Neural cell (in vitro differentiated cells): ENCODE measurements at regions not wholly inside any gene's neighbourhood (a gene's known extent, or its start where the extent isn't known, plus 50 kb on each side); places are given as distances from the start of the nearest gene placed in this dataset.
"Not testable (repeated sequence)": the region's sequence is repeated elsewhere in the genome, so short reads cannot be mapped to it uniquely, and the experiment has no call there.

ENCODE experiments used
- H2AFZ ChIP-seq: fragments of 200-600, 300-800 bp; sonication (generic), shearing (Covaris generic); 2 replicates; pipeline ENCODE4 v1.6.0; 2014; ENCODE audit warnings: low read depth, mild to moderate bottlenecking, antibody characterized with exemption, low read length, moderate library complexity
- H3F3A ChIP-seq: fragments of 200-600 bp; shearing (Covaris generic); 2 replicates; pipeline ENCODE4 v1.6.1; 2016; ENCODE audit warnings: mild to moderate bottlenecking, moderate library complexity, mixed read lengths, antibody characterized with exemption, low read length; ENCODE audit not compliant: insufficient read depth, poor library complexity, severe bottlenecking
- H3K27ac ChIP-seq: fragments of 200-600, 300-800 bp; sonication (generic), shearing (Covaris generic); 2 replicates; pipeline ENCODE4 v1.5.1; 2014; ENCODE audit warnings: mild to moderate bottlenecking, low read length, moderate library complexity
- H3K27me3 ChIP-seq: fragments of 300-800, 200-600 bp; sonication (generic), shearing (Covaris generic); 2 replicates; pipeline ENCODE4 v1.6.0; 2014; ENCODE audit warnings: mild to moderate bottlenecking, low read depth, low read length, moderate library complexity; ENCODE audit not compliant: insufficient read depth
- H3K36me3 ChIP-seq: fragments of 300-800, 200-600 bp; sonication (generic), shearing (Covaris generic); 2 replicates; pipeline ENCODE4 v1.5.1; 2014; ENCODE audit warnings: mild to moderate bottlenecking, antibody characterized with exemption, low read length, moderate library complexity; ENCODE audit not compliant: insufficient read depth
- H3K4me2 ChIP-seq: fragments of 300-800, 200-600 bp; sonication (generic), shearing (Covaris generic); 2 replicates; pipeline ENCODE4 v1.6.0; 2014; ENCODE audit warnings: mild to moderate bottlenecking, low read length
- H3K4me3 ChIP-seq: fragments of 300-800, 200-600 bp; sonication (generic), shearing (Covaris generic); 2 replicates; pipeline ENCODE4 v1.5.1; 2014; ENCODE audit warnings: mild to moderate bottlenecking, low read length, moderate library complexity
- H3K79me2 ChIP-seq: fragments of 200-600 bp; shearing (Covaris generic); replicated peaks from 2 replicates; pipeline ENCODE4 v1.6.0; 2014; ENCODE audit warnings: mild to moderate bottlenecking, low read length, moderate library complexity; ENCODE audit not compliant: insufficient read depth
- H3K9ac ChIP-seq: fragments of 300-800, 200-600 bp; sonication (generic), shearing (Covaris generic); 2 replicates; pipeline ENCODE4 v1.6.1; 2016; ENCODE audit warnings: mild to moderate bottlenecking, low read length, mixed read lengths
- H3K9me2 ChIP-seq: fragments of 200-600 bp; shearing (Covaris generic); 2 replicates; pipeline ENCODE4 v1.6.1; 2016; ENCODE audit warnings: mild to moderate bottlenecking, low read length, mixed read lengths; ENCODE audit not compliant: insufficient read depth
- H3K9me3 ChIP-seq: fragments of 200-600, 300-800 bp; sonication (generic), shearing (Covaris generic); 2 replicates; pipeline ENCODE4 v1.6.1; 2016; ENCODE audit warnings: mild to moderate bottlenecking, mixed run types, low read length, moderate library complexity, mixed read lengths
- H4K20me1 ChIP-seq: fragments of 200-600 bp; shearing (Covaris generic); 2 replicates; pipeline ENCODE4 v1.6.1; 2016; ENCODE audit warnings: mild to moderate bottlenecking, mixed run types; ENCODE audit not compliant: insufficient read depth
- EP300 ChIP-seq: fragments of 450-650 bp; conservative IDR thresholded peaks from 2 replicates; pipeline ENCODE4 v1.6.1; 2014; ENCODE audit warnings: antibody characterized with exemption, mild to moderate bottlenecking, moderate library complexity; ENCODE audit not compliant: poor library complexity, severe bottlenecking
- MXI1 ChIP-seq: fragments of 450-650 bp; conservative IDR thresholded peaks from 2 replicates; pipeline ENCODE4 v1.6.1; 2014; ENCODE audit warnings: antibody characterized with exemption, mild to moderate bottlenecking; ENCODE audit not compliant: poor library complexity, severe bottlenecking
- REST ChIP-seq: IDR thresholded peaks from 2 replicates; pipeline ENCODE4 v1.6.1; 2012; ENCODE audit warnings: borderline replicate concordance
- SMC3 ChIP-seq: fragments of 450-650 bp; conservative IDR thresholded peaks from 2 replicates; pipeline ENCODE4 v1.6.1; 2014; ENCODE audit warnings: antibody characterized with exemption, mild to moderate bottlenecking, moderate library complexity; ENCODE audit not compliant: poor library complexity

- H3K27ac ChIP-seq, H3K79me2 ChIP-seq, H3K27me3 ChIP-seq, H4K20me1 ChIP-seq, H3K9me3 ChIP-seq, H3K9me2 ChIP-seq, H3K36me3 ChIP-seq, H2AFZ ChIP-seq, H3K4me2 ChIP-seq, H3F3A ChIP-seq, H3K4me3 ChIP-seq, H3K9ac ChIP-seq: not testable (repeated sequence)
Observed at GRCh38 chr16:16742573-16742972, 363.6 kb downstream of the NPIPA7 start.

- not testable (repeated sequence) for H3K4me2 ChIP-seq, H3K27ac ChIP-seq, H3K9ac ChIP-seq, H2AFZ ChIP-seq, H3K27me3 ChIP-seq, H3F3A ChIP-seq, H4K20me1 ChIP-seq, H3K4me3 ChIP-seq, H3K9me3 ChIP-seq, H3K79me2 ChIP-seq, H3K36me3 ChIP-seq, H3K9me2 ChIP-seq
Observed at GRCh38 chr16:16754992-16755667, 376.2 kb downstream of the NPIPA7 start.

GRCh38 chr16:16763449-16763848, 384.5 kb downstream of the NPIPA7 start:
- Histone ChIP-seq H2AFZ (no peak overlapping the region), H3F3A (no peaks in the 10 kb centered on the region), H3K9ac (no peak overlapping the region), H4K20me1 (no peaks in the 10 kb centered on the region), H3K9me2 (no peaks in the 10 kb centered on the region), H3K4me2 (no peak overlapping the region), H3K27me3 (no peaks in the 10 kb centered on the region), H3K9me3 (no peaks in the 10 kb centered on the region), H3K36me3 (no peaks in the 10 kb centered on the region), H3K4me3 (no peak overlapping the region), H3K27ac (no peak overlapping the region), H3K79me2 (no peaks in the 10 kb centered on the region)
- TF ChIP-seq EP300, result no peak
- TF ChIP-seq SMC3, result no peak
- TF ChIP-seq REST, result no peak
- no peak for TF ChIP-seq MXI1

- not testable (repeated sequence) for H2AFZ ChIP-seq, H3K4me3 ChIP-seq, H4K20me1 ChIP-seq, H3K27me3 ChIP-seq, H3K79me2 ChIP-seq, H3K36me3 ChIP-seq, H3K9ac ChIP-seq, H3K27ac ChIP-seq, H3F3A ChIP-seq, H3K9me3 ChIP-seq, H3K4me2 ChIP-seq, H3K9me2 ChIP-seq
Observed at GRCh38 chr16:16770717-16771116, 391.8 kb downstream of the NPIPA7 start.
